Lung (tissue), 11 donors: ENCODE measurements at regions not wholly inside any gene's neighbourhood (a gene's known extent, or its start where the extent isn't known, plus 50 kb on each side); places are given as distances from the start of the nearest gene placed in this dataset.

Experiments used
- ATAC-seq: fragments of 200-7000 bp; cut with Tn5 transposase; one replicate; pipeline ENCODE4 v1.9.1; 2020; ENCODE audit warnings: moderate number of reproducible peaks; ENCODE audit not compliant: insufficient read depth, low FRiP score
- DNase-seq, 3 donors: peaks; one replicate each; pipeline ENCODE4 v3.0.0-alpha.2; 2013 to 2017
- H3K27ac ChIP-seq, 2 donors: one replicate each; pipeline ENCODE4 v1.5.1; 2013; ENCODE audit warnings: mild to moderate bottlenecking in 2 of 2, moderate library complexity in 2 of 2, control low read depth in 1 of 2, inconsistent platforms in 1 of 2, low read depth in 1 of 2, low read length in 1 of 2
- H3K27me3 ChIP-seq, 3 donors: one replicate each; pipeline ENCODE4 v1.5.1; 2013; ENCODE audit warnings: low read length in 2 of 3; ENCODE audit not compliant: control insufficient read depth in 3 of 3, insufficient read depth in 3 of 3
- H3K36me3 ChIP-seq, 4 donors: one replicate each; pipeline ENCODE4 v1.5.1; 2013; ENCODE audit warnings: low read length in 4 of 4, mild to moderate bottlenecking in 1 of 4, moderate library complexity in 1 of 4; ENCODE audit not compliant: control insufficient read depth in 4 of 4, insufficient read depth in 4 of 4
- H3K4me1 ChIP-seq, 5 donors: one replicate each; pipeline ENCODE4 v1.5.1; 2013; ENCODE audit warnings: low read length in 5 of 5, mild to moderate bottlenecking in 2 of 5, moderate library complexity in 1 of 5; ENCODE audit not compliant: control insufficient read depth in 5 of 5, insufficient read depth in 5 of 5
- H3K4me3 ChIP-seq: one replicate; pipeline ENCODE4 v1.5.1; 2013; ENCODE audit warnings: mild to moderate bottlenecking, control low read depth, moderate library complexity
- H3K9ac ChIP-seq, 2 donors: one replicate each; pipeline ENCODE4 v1.5.1; 2013; ENCODE audit warnings: low read length in 2 of 2, control low read depth in 1 of 2; ENCODE audit not compliant: insufficient read depth in 1 of 2
- H3K9me3 ChIP-seq, 4 donors: one replicate each; pipeline ENCODE4 v1.5.1; 2013; ENCODE audit warnings: low read length in 3 of 4, mild to moderate bottlenecking in 1 of 4, moderate library complexity in 1 of 4; ENCODE audit not compliant: control insufficient read depth in 4 of 4, insufficient read depth in 3 of 4
- CTCF ChIP-seq: IDR thresholded peaks from 2 replicates; pipeline ENCODE4 v1.5.1; 2012; ENCODE audit warnings: mild to moderate bottlenecking; ENCODE audit errors: control extremely low read depth, extremely low read depth
- WGBS, 2 donors: extraction: QIAGEN DNeasy Blood & Tissue Kit; methylation state at CpG; one replicate each; pipeline ENCODE4 v1.1.7; 2013; 5-methylcytosine and 5-hydroxymethylcytosine counted together
- donor health status: control.
- donor health status: control.
- donor health status: Bipolar disorder and iron deficiency.
- donor health status: healthy.
- donor health status: DM: yes; HTN: yes; CAD: no.

DNA sequence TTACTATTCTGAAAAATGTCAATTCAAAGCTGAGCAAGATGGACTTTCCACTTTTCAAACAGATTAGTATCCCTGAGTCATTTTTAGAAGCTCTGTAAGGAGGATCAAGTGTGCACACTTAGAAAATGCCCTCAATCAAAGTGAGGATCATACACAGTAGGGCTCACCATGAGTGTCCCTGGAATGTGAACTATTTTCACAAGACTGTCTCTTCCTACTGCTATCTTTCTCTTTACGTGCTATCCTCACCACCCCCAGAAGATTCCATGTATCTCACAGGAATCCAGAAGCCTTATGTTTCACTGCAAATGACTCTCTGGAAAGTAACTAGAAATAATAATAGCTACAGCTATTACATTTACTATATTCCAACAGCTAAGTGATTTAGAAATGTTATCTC, 349.9 kb upstream of the TGFBR2 start:
- TF ChIP-seq CTCF, result no peak

GRCh38 chr3:30258426-30259392, 347.7 kb upstream of the TGFBR2 start:
- WGBS, 2 donors, result 85 to 89% methylated on average over 4 of the region's 4 CpGs

More for the DNA sequence above, 349.9 kb upstream of the TGFBR2 start:
- Histone ChIP-seq H3K4me1 (peaks cover 0 to 20% (median 12%) of the 10 kb centered on the region in 5 donors), H3K4me3 (no peak overlapping the region), H3K36me3 (no peaks in the 10 kb centered on the region), H3K27ac (no peak overlapping the region), H3K9me3 (no peaks in the 10 kb centered on the region), H3K9ac (no peak overlapping the region), H3K27me3 (no peaks in the 10 kb centered on the region)
- 87 to 100% methylated on average over 1 of the region's 1 CpG for WGBS, 2 donors
- ATAC-seq (no peak), DNase-seq (no peak)

GRCh38 chr3:30259730-30260129, 346.7 kb upstream of the TGFBR2 start:
- no peak for ATAC-seq
- H3K9ac ChIP-seq, result no peak overlapping the region
- no peaks in the 10 kb centered on the region for H3K27me3 ChIP-seq
- no peaks in the 10 kb centered on the region for H3K36me3 ChIP-seq
- DNase-seq, result no peak
- peaks cover 0 to 29% (median 14%) of the 10 kb centered on the region in 5 donors for H3K4me1 ChIP-seq
- no peak for TF ChIP-seq CTCF
- WGBS, 2 donors, result 87 to 90% methylated on average over 2 of the region's 2 CpGs
- no peaks in the 10 kb centered on the region for H3K9me3 ChIP-seq
- H3K27ac ChIP-seq, result no peak overlapping the region
- H3K4me3 ChIP-seq, result no peak overlapping the region

More at GRCh38 chr3:30258426-30259392, 347.7 kb upstream of the TGFBR2 start:
- H3K9ac ChIP-seq, result no peak overlapping the region
- H3K4me3 ChIP-seq, result no peak overlapping the region
- ATAC-seq (no peak), DNase-seq (peak in 1 of 3 donors; percentile 13)
- H3K4me1 ChIP-seq, result peaks cover 0 to 29% (median 14%) of the 10 kb centered on the region in 5 donors
- H3K36me3 ChIP-seq, result no peaks in the 10 kb centered on the region
- H3K9me3 ChIP-seq, result no peaks in the 10 kb centered on the region
- no peaks in the 10 kb centered on the region for H3K27me3 ChIP-seq
- TF ChIP-seq CTCF, result no peak
- H3K27ac ChIP-seq, result no peak overlapping the region
